ENCODE measurements at regions not wholly inside any gene's neighbourhood (a gene's known extent, or its start where the extent isn't known, plus 50 kb on each side); places are given as distances from the start of the nearest gene placed in this dataset.

- H3K27me3 ChIP-seq (ENCODE audit: control insufficient read depth in 3 of 3, insufficient read depth in 3 of 3, low read length in 2 of 3), result no peaks in the 10 kb centered on the region
- WGBS, 2 donors, result 5 to 7% methylated on average over 21 of the region's 21 CpGs
- peak; percentile 81 for TF ChIP-seq CTCF (IDR thresholded peaks at IDR 0.05; ENCODE audit: control extremely low read depth, extremely low read depth)
- H3K9me3 ChIP-seq (ENCODE audit: control insufficient read depth in 4 of 4, insufficient read depth in 3 of 4, low read length in 3 of 4), result peaks cover 0 to 1% (median 0%) of the 10 kb centered on the region in 4 donors
- no peak overlapping the region for H3K9ac ChIP-seq (ENCODE audit: insufficient read depth in 1 of 2, low read length in 2 of 2)
- no peak overlapping the region for H3K4me3 ChIP-seq
- ATAC-seq (ENCODE audit: insufficient read depth, low FRiP score) (peak; percentile 91), DNase-seq (peak; percentile 89 to 91 (median 90))
- peak overlapping the region in 1 of 2 donors; percentile 62 for H3K27ac ChIP-seq (ENCODE audit: low read depth in 1 of 2, low read length in 1 of 2)
- H3K36me3 ChIP-seq (ENCODE audit: control insufficient read depth in 4 of 4, insufficient read depth in 4 of 4, low read length in 4 of 4), result peaks cover 0 to 11% (median 0%) of the 10 kb centered on the region in 4 donors
- peaks cover 0 to 6% (median 0%) of the 10 kb centered on the region in 5 donors for H3K4me1 ChIP-seq (ENCODE audit: control insufficient read depth in 5 of 5, insufficient read depth in 5 of 5, low read length in 5 of 5)
Measured at GRCh38 chr2:16608661-16609643, 56.7 kb downstream of the CYRIA start.

- Histone ChIP-seq H3K27me3 (ENCODE audit: control insufficient read depth in 3 of 3, insufficient read depth in 3 of 3, low read length in 2 of 3) (no peaks in the 10 kb centered on the region), H3K27ac (ENCODE audit: low read depth in 1 of 2, low read length in 1 of 2) (no peak overlapping the region), H3K4me3 (no peak overlapping the region), H3K9ac (ENCODE audit: insufficient read depth in 1 of 2, low read length in 2 of 2) (no peak overlapping the region), H3K9me3 (ENCODE audit: control insufficient read depth in 4 of 4, insufficient read depth in 3 of 4, low read length in 3 of 4) (peaks cover 0 to 1% (median 0%) of the 10 kb centered on the region in 4 donors), H3K36me3 (ENCODE audit: control insufficient read depth in 4 of 4, insufficient read depth in 4 of 4, low read length in 4 of 4) (peaks cover 0 to 9% (median 0%) of the 10 kb centered on the region in 4 donors), H3K4me1 (ENCODE audit: control insufficient read depth in 5 of 5, insufficient read depth in 5 of 5, low read length in 5 of 5) (peaks cover 0 to 6% (median 0%) of the 10 kb centered on the region in 5 donors)
- WGBS, 2 donors, result 88 to 91% methylated on average over 7 of the region's 7 CpGs
- ATAC-seq (ENCODE audit: insufficient read depth, low FRiP score) (no peak), DNase-seq (no peak)
- TF ChIP-seq CTCF (IDR thresholded peaks at IDR 0.05; ENCODE audit: control extremely low read depth, extremely low read depth), result no peak
Measured at GRCh38 chr2:16607301-16607700, 58.3 kb downstream of the CYRIA start.

GRCh38 chr2:16604236-16604635 is 61.4 kb downstream of the CYRIA start:
- H3K9me3 ChIP-seq (ENCODE audit: control insufficient read depth in 4 of 4, insufficient read depth in 3 of 4, low read length in 3 of 4), result peaks cover 0 to 1% (median 0%) of the 10 kb centered on the region in 4 donors
- no peak overlapping the region for H3K27ac ChIP-seq (ENCODE audit: low read depth in 1 of 2, low read length in 1 of 2)
- peaks cover 0 to 4% (median 0%) of the 10 kb centered on the region in 4 donors for H3K36me3 ChIP-seq (ENCODE audit: control insufficient read depth in 4 of 4, insufficient read depth in 4 of 4, low read length in 4 of 4)
- ATAC-seq (ENCODE audit: insufficient read depth, low FRiP score) (no peak), DNase-seq (no peak)
- WGBS, 2 donors, result 83 to 90% methylated on average over 4 of the region's 4 CpGs
- no peak overlapping the region for H3K4me3 ChIP-seq
- no peak overlapping the region for H3K9ac ChIP-seq (ENCODE audit: insufficient read depth in 1 of 2, low read length in 2 of 2)
- peaks cover 0 to 4% (median 0%) of the 10 kb centered on the region in 5 donors for H3K4me1 ChIP-seq (ENCODE audit: control insufficient read depth in 5 of 5, insufficient read depth in 5 of 5, low read length in 5 of 5)
- no peaks in the 10 kb centered on the region for H3K27me3 ChIP-seq (ENCODE audit: control insufficient read depth in 3 of 3, insufficient read depth in 3 of 3, low read length in 2 of 3)
- no peak for TF ChIP-seq CTCF (IDR thresholded peaks at IDR 0.05; ENCODE audit: control extremely low read depth, extremely low read depth)
